Astrocyte (in vitro differentiated cells and primary cell): ENCODE measurements at regions not wholly inside any gene's neighbourhood (a gene's known extent, or its start where the extent isn't known, plus 50 kb on each side); places are given as distances from the start of the nearest gene placed in this dataset.
A peak's percentile ranks its signal among the peaks of the same experiment; 100 is the strongest.

Experiments
- DNase-seq: peaks from one replicate; pipeline ENCODE4 v3.0.0-alpha.2; 2010; ENCODE audit warnings: low read depth
- FAIRE-seq: peaks from 2 replicates; lab custom pipeline; 2011; peaks lifted over from hg19 to GRCh38; lab: Jason Lieb, UNC
- H2AFZ ChIP-seq: 2 replicates; pipeline ENCODE4 v1.6.0; 2012; ENCODE audit warnings: low read depth, low read length, inconsistent platforms
- H3K27ac ChIP-seq: 2 replicates; pipeline ENCODE4 v1.5.1; 2011; ENCODE audit warnings: low read depth, low read length, inconsistent platforms
- H3K27me3 ChIP-seq: 2 replicates; pipeline ENCODE4 v1.6.0; 2011; ENCODE audit warnings: low read length, inconsistent platforms; ENCODE audit not compliant: insufficient read depth
- H3K36me3 ChIP-seq: 2 replicates; pipeline ENCODE4 v1.5.1; 2011; ENCODE audit warnings: low read length, inconsistent platforms; ENCODE audit not compliant: insufficient read depth
- H3K4me1 ChIP-seq: 2 replicates; pipeline ENCODE4 v1.5.1; 2011; ENCODE audit warnings: low read length, inconsistent platforms; ENCODE audit not compliant: insufficient read depth
- H3K4me2 ChIP-seq: 2 replicates; pipeline ENCODE4 v1.6.0; 2012; ENCODE audit warnings: low read length, inconsistent platforms
- H3K4me3 ChIP-seq: 2 replicates; pipeline ENCODE4 v1.5.1; 2011; ENCODE audit warnings: low read depth, mild to moderate bottlenecking, low read length, inconsistent platforms; ENCODE audit not compliant: insufficient read depth
- H3K79me2 ChIP-seq: 2 replicates; pipeline ENCODE4 v1.6.0; 2012; ENCODE audit warnings: mild to moderate bottlenecking, low read length, inconsistent platforms; ENCODE audit not compliant: insufficient read depth
- H3K9ac ChIP-seq: 2 replicates; pipeline ENCODE4 v1.6.0; 2012; ENCODE audit warnings: mild to moderate bottlenecking, low read length, inconsistent platforms
- H3K9me3 ChIP-seq: 2 replicates; pipeline ENCODE4 v1.5.1; 2012; ENCODE audit warnings: low read depth, mild to moderate bottlenecking, low read length, inconsistent platforms; ENCODE audit not compliant: insufficient read depth
- H4K20me1 ChIP-seq: 2 replicates; pipeline ENCODE4 v1.6.0; 2012; ENCODE audit warnings: low read length, inconsistent platforms; ENCODE audit not compliant: insufficient read depth
- H3K27ac Mint-ChIP-seq: one replicate; pipeline ENCODE4 v1.8.0; 2021; ENCODE audit warnings: mild to moderate bottlenecking, mixed read lengths; ENCODE audit not compliant: unreplicated experiment
- H3K27me3 Mint-ChIP-seq: one replicate; pipeline ENCODE4 v1.8.0; 2021; ENCODE audit warnings: low read depth, mixed read lengths; ENCODE audit not compliant: unreplicated experiment
- H3K36me3 Mint-ChIP-seq: one replicate; pipeline ENCODE4 v1.8.0; 2021; ENCODE audit warnings: low read depth, mixed read lengths; ENCODE audit not compliant: unreplicated experiment
- H3K4me1 Mint-ChIP-seq: one replicate; pipeline ENCODE4 v1.8.0; 2021; ENCODE audit warnings: low read depth, mixed read lengths; ENCODE audit not compliant: unreplicated experiment
- H3K4me3 Mint-ChIP-seq: one replicate; pipeline ENCODE4 v1.8.0; 2021; ENCODE audit warnings: mild to moderate bottlenecking, moderate library complexity, mixed read lengths; ENCODE audit not compliant: unreplicated experiment
- H3K9me3 Mint-ChIP-seq: one replicate; pipeline ENCODE4 v1.8.0; 2021; ENCODE audit warnings: mild to moderate bottlenecking, mixed read lengths; ENCODE audit not compliant: unreplicated experiment
- CTCF ChIP-seq: IDR thresholded peaks from 2 replicates; pipeline ENCODE4 v1.5.1; 2011; ENCODE audit warnings: low read depth, mild to moderate bottlenecking, inconsistent platforms, low read length, moderate library complexity; ENCODE audit not compliant: insufficient read depth
- EZH2 ChIP-seq: IDR thresholded peaks from 2 replicates; pipeline ENCODE4 v1.6.1; 2012; ENCODE audit warnings: mild to moderate bottlenecking, low read length, inconsistent platforms; ENCODE audit not compliant: insufficient read depth

GRCh38 chr2:182611009-182611408 lies 105.0 kb upstream of the DNAJC10 start:
- TF ChIP-seq EZH2 (no peak), CTCF (no peak)
- H3K4me3 ChIP-seq: no peak overlapping the region
- H2AFZ ChIP-seq: no peak overlapping the region

GRCh38 chr2:182615036-182615435 lies 101.0 kb upstream of the DNAJC10 start:
- no peak overlapping the region for H2AFZ ChIP-seq
- no peak overlapping the region for H3K4me3 ChIP-seq
- H4K20me1 ChIP-seq: no peaks in the 10 kb centered on the region
- H3K27me3 ChIP-seq: no peaks in the 10 kb centered on the region
- FAIRE-seq (no peak), DNase-seq (no peak)
- Mint-ChIP-seq H3K27ac (no peak overlapping the region), H3K4me3 (no peak overlapping the region), H3K27me3 (no peaks in the 10 kb centered on the region), H3K4me1 (peaks cover 13% of the 10 kb centered on the region), H3K9me3 (no peaks in the 10 kb centered on the region), H3K36me3 (no peaks in the 10 kb centered on the region)
- H3K9me3 ChIP-seq: no peaks in the 10 kb centered on the region
- H3K4me2 ChIP-seq: no peak overlapping the region
- no peaks in the 10 kb centered on the region for H3K79me2 ChIP-seq
- H3K4me1 ChIP-seq: peaks cover 7% of the 10 kb centered on the region
- no peak overlapping the region for H3K27ac ChIP-seq
- TF ChIP-seq EZH2 (no peak), CTCF (no peak)
- H3K36me3 ChIP-seq: no peaks in the 10 kb centered on the region
- no peak overlapping the region for H3K9ac ChIP-seq

More at GRCh38 chr2:182611009-182611408, 105.0 kb upstream of the DNAJC10 start:
- no peaks in the 10 kb centered on the region for H3K4me1 Mint-ChIP-seq
- no peak for DNase-seq
- Histone ChIP-seq H3K4me2 (no peak overlapping the region), H4K20me1 (no peaks in the 10 kb centered on the region), H3K79me2 (no peaks in the 10 kb centered on the region), H3K9me3 (no peaks in the 10 kb centered on the region), H3K9ac (no peak overlapping the region), H3K27ac (no peak overlapping the region), H3K4me1 (no peaks in the 10 kb centered on the region), H3K27me3 (no peaks in the 10 kb centered on the region), H3K36me3 (no peaks in the 10 kb centered on the region)
- no peaks in the 10 kb centered on the region for H3K27me3 Mint-ChIP-seq
- no peaks in the 10 kb centered on the region for H3K36me3 Mint-ChIP-seq
- no peak overlapping the region for H3K27ac Mint-ChIP-seq
- H3K4me3 Mint-ChIP-seq: no peak overlapping the region
- H3K9me3 Mint-ChIP-seq: no peaks in the 10 kb centered on the region
- FAIRE-seq: no peak

GRCh38 chr2:182616471-182617393 lies 99.3 kb upstream of the DNAJC10 start:
- Histone ChIP-seq H3K4me3 (no peak overlapping the region), H3K27me3 (no peaks in the 10 kb centered on the region), H3K79me2 (no peaks in the 10 kb centered on the region), H4K20me1 (no peaks in the 10 kb centered on the region), H3K9me3 (no peaks in the 10 kb centered on the region), H3K4me2 (peak overlapping the region; percentile 17), H3K9ac (no peak overlapping the region), H3K27ac (peak overlapping the region; percentile 6), H2AFZ (no peak overlapping the region), H3K4me1 (peaks cover 7% of the 10 kb centered on the region), H3K36me3 (no peaks in the 10 kb centered on the region)
- Mint-ChIP-seq H3K4me3 (no peak overlapping the region), H3K27ac (peak overlapping the region; percentile 62), H3K4me1 (peaks cover 19% of the 10 kb centered on the region), H3K9me3 (no peaks in the 10 kb centered on the region), H3K36me3 (no peaks in the 10 kb centered on the region), H3K27me3 (no peaks in the 10 kb centered on the region)
- no peak for TF ChIP-seq CTCF
- TF ChIP-seq EZH2: no peak
- FAIRE-seq (peak; percentile 71), DNase-seq (peak; percentile 90)
